VCaP (cell line): ENCODE measurements at regions not wholly inside any gene's neighbourhood (a gene's known extent, or its start where the extent isn't known, plus 50 kb on each side); places are given as distances from the start of the nearest gene placed in this dataset.

Experiments
- H3K27ac ChIP-seq: fragments of 450-650 bp; 2 replicates; pipeline ENCODE4 v1.5.1; 2017
- CTCF ChIP-seq: fragments of 450-650 bp; conservative IDR thresholded peaks from 2 replicates; pipeline ENCODE4 v1.5.1; 2017; ENCODE audit warnings: mild to moderate bottlenecking, moderate library complexity

GRCh38 chr10:36624551-36625100 lies 500.8 kb upstream of the ANKRD30A start:
- no peak overlapping the region for H3K27ac ChIP-seq

GRCh38 chr10:36621346-36621745 lies 504.1 kb upstream of the ANKRD30A start:
- no peak overlapping the region for H3K27ac ChIP-seq
- no peak for TF ChIP-seq CTCF

More at GRCh38 chr10:36624551-36625100, 500.8 kb upstream of the ANKRD30A start:
- TF ChIP-seq CTCF: no peak

- TF ChIP-seq CTCF: no peak
These were observed 513.0 kb upstream of the ANKRD30A start for GRCh38 chr10:36612436-36612835.

GRCh38 chr10:36608866-36609265 lies 516.5 kb upstream of the ANKRD30A start:
- H3K27ac ChIP-seq: no peak overlapping the region
- no peak for TF ChIP-seq CTCF

More at GRCh38 chr10:36612436-36612835, 513.0 kb upstream of the ANKRD30A start:
- H3K27ac ChIP-seq: no peak overlapping the region

GRCh38 chr10:36608251-36608650 lies 517.1 kb upstream of the ANKRD30A start:
- no peak overlapping the region for H3K27ac ChIP-seq
- no peak for TF ChIP-seq CTCF

- no peak for TF ChIP-seq CTCF
- H3K27ac ChIP-seq: no peak overlapping the region
These were observed 519.1 kb upstream of the ANKRD30A start for GRCh38 chr10:36606234-36606839.

GRCh38 chr10:36604316-36604715 lies 521.1 kb upstream of the ANKRD30A start:
- TF ChIP-seq CTCF: no peak
- H3K27ac ChIP-seq: no peak overlapping the region
